Pons (tissue), 1 donor: ENCODE measurements at regions not wholly inside any gene's neighbourhood (a gene's known extent, or its start where the extent isn't known, plus 50 kb on each side); places are given as distances from the start of the nearest gene placed in this dataset.
"Not testable (repeated sequence)": the region's sequence is repeated elsewhere in the genome, so short reads cannot be mapped to it uniquely, and the experiment has no call there.

ENCODE experiments used
- DNase-seq: peaks from one replicate; pipeline ENCODE4 v3.0.0-alpha.2; 2016; ENCODE audit warnings: low spot score

DNA sequence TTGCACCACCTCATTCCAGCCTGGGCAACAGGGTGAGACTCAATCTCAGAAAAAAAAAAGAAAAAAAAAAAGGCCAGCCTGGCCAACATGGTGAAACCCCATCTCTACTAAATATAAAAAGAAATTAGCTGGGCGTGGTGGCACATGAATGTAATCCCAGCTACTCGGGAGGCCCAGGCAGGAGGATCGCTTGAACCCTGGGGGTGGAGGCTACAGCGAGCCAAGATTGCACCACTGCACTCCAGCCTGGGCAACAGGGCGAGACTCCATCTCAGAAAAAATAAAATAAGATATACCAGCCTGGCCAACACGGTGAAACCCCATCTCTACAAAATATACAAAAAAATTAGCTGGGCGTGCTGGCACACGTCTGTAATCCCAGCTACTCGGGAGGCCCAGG lies 1602.3 kb downstream of the RPIA start:
- DNase-seq, result not testable (repeated sequence)

DNA sequence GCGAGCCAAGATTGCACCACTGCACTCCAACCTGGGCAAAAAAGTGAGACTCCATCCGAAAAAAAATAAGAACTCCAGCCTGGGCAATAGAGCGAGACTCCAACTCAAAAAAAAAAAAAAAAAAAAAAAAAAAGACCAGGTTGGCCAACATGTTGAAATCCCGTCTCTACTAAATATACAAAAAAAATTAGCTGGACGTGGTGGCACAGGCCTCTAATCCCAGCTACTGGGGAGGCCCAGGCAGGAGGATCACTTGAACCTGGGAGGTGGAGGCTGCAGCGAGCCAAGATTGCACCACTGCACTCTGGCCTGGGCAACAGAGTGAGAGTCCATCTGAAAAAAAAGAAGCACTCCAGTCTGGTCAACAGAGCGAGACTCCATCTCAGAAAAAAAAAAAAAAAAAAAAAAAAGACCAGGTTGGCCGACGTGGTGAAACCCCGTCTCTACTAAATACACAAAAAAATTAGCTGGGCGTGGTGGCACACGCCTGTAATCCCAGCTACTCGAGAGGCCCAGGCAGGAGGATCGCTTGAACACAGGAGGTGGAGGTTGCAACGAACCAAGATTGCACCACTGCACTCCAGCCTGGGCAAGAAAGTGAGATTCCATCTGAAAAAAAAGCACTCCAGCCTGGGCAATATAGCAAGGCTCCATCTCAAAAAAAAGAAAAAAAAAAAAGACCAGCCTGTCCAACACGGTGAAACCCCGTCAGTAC lies 1603.7 kb downstream of the RPIA start:
- not testable (repeated sequence) for DNase-seq

DNA sequence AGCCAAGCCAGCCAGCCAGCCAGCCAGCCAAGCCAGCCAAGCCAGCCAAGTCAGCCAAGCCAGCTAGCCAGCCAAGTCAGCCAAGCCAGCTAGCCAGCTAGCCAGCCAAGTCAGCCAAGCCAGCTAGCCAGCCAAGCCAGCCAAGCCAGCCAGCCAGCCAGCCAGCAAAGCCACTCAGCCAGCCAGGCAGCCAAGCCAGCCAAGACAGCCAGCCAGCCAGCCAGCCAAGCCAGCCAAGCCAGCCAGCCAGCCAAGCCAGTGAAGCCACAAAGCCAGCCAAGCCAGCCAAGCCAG lies 1605.0 kb downstream of the RPIA start:
- not testable (repeated sequence) for DNase-seq

DNA sequence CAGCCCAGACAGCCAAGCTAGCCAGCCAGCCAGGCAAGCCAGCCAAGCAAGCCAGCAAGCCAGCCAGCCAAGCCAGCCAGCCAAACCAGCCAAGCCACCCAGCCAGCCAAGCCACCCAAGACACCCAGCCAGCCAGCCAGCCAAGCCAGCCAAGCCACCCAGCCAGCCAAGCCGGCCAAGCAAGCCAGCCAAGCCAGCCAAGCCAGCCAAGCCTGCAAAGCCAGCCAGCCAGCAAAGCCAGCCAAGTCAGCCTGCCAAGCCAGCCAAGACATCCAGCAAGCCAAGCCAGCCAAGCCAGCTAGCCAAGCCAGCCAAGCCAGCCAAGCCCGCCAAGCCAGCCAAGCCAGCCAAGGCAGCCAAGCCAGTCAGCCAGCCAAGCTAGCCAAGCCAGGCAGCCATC lies 1606.2 kb downstream of the RPIA start:
- not testable (repeated sequence) for DNase-seq

DNA sequence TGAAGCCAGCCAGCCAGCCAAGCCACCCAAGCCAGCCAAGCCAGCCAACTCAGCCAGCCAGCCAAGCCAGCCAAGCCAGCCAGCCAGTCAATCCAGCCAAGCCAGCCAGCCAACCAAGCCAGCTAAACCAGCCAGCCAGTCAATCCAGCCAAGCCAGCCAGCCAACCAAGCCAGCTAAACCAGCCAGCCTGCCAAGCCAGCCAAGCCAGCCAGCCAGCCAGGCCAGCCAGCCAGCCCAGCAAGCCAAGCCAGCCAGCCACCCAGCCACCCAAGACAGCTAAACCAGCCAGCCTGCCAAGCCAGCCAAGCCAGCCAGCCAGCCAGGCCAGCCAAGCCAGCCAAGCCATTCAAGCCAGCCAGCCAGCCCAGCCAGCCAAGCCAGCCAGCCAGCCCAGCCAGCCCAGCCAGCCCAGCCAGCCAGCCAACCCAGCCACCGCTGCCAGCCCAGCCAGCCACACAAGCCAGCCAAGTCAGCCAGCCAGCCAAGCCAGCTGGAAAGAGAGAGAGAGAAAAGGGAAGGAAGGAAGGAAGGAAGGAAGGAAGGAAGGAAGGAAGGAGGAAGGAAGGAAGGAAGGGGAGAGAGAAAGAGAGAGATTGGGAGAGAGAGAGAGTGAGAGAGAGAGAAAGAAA lies 1606.8 kb downstream of the RPIA start:
- not testable (repeated sequence) for DNase-seq

DNA sequence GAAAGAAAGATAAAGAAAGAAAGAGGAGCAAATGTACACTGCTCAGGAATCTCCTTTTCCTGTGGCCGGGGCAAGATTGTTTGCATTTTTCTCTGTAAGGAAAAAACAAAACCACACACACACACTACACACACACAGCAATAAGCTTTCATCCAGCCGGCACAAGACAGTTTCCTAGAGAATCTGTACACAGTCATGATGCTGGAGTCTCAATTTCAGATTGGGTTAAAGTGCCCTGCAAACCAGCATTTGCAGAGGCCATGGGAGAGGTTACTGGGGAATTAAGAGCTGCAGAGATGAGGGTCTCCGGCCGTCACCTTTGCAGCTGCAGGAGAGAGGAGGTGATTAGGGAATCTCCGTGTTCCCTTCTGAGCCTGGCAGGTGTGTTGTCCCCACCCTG lies 1607.5 kb downstream of the RPIA start:
- not testable (repeated sequence) for DNase-seq

DNA sequence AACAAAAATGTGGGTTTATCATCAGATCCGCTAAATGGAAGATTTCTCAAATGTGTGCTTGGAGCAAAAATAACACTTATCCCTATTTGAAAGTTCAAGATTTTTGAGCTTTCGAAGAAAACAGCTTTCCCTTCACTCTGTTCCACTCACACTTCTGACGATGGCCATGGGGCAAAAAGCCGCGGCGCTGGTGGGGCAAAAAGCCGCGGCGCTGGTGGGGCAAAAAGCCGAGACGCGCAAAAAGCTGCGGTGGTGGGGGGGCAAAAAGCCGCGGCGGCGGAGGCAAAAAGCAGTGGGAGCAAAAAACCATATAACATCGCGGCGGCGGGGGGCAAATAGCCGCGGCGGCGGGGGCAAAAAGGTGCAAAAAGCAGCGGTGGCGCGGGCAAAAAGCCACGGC lies 1631.5 kb downstream of the RPIA start:
- not testable (repeated sequence) for DNase-seq

DNA sequence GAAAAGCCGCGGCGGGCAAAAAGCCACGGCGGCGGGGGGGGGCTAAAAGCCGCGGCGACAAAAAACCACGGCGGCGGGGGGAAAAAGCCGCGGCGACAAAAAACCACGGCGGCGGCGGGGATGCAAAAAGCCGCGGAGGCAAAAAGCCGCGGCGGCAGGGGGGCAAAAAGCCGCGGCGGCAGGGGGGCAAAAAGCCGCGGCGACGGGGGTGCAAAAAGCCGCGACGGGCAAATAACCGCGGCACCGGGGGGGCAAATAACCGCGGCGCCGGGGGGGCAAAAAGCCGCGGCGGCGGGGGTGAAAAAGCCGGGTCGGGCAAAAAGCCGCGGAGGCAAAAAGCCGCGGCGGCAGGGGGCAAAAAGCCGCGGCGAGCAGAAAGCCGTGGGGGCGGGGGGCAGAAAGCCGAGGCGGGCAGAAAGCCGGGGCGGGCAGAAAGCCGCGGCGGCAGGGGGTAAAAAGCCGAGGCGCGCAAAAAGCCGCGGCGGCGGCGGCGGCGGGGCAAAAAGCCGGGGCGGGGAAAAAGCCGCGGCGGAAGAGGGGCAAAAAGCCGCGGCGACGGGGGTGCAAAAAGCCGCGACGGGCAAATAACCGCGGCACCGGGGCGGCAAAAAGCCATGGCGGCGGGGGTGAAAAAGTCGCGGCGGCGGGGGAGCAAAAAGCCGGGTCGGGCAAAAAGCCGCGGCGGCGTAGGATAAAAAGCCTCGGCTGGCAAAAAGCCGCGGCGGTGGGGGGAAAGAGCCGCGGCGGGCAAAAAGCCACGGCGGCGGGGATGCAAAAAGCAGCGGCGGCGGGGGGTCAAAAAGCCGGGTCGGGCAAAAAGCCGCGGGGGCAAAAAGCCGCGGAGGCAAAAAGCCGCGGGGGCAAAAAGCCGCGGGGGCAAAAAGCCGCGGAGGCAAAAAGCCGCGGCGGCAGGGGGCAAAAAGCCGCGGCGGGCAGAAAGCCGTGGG lies 1632.4 kb downstream of the RPIA start:
- not testable (repeated sequence) for DNase-seq

DNA sequence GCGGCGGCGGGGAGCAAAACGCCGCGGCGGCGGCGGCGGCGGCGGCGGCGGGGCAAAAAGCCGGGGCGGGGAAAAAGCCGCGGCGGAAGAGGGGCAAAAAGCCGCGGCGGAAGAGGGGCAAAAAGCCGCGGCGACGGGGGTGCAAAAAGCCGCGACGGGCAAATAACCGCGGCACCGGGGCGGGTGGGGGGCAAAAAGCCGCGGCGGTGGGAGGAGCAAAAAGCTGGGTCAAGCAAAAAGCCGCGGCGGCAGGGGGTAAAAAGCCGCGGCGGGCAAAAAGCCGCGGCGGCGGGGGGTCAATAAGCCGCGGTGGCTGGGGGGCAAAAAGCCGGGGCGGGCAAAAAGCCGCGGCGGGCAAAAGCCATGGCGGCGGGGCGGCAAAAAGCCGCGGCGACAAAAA lies 1633.2 kb downstream of the RPIA start:
- not testable (repeated sequence) for DNase-seq

DNA sequence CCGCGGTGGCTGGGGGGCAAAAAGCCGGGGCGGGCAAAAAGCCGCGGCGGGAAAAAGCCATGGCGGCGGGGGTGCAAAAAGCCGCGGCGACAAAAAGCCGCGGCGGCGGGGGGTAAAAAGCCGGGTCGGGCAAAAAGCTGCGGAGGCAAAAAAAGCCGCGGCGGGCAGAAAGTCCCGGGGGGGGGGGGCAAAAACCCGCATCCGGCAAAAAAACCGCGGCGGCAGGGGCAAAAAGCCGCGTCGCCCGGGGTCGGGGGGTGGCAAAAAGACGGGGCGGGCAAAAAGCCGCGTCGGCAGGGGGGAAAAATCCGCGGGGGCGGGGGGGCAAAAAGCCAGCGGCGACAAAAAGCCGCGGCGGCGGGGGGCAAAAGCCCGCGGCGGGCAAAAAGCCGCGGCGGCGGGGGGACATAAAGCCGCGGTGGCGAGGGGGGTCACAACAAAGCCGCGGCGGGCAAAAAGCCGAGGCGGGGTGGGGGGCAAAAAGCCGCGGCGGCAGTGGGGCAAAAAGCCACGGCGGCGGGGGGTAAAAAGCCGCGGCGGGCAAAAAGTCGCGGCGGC lies 1634.4 kb downstream of the RPIA start:
- DNase-seq, result not testable (repeated sequence)

DNA sequence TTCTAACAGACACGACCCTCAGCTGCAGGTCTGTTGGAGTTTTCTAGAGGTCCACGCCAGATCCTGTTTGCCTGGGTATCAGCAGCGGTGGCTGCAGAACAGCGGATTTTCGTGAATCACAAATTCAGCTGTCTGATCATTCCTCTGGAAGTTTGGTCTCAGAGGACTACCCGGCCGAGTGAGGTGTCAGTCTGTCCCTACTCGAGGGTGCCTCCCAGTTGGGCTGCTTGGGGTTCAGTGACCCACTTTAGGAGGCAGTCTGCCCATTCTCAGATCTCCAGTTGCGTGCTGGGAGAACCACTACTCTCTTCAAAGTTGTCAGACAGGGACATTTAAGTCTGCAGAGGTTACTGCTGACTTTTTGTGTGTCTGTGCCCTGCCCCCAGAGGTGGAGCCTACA lies 1664.1 kb downstream of the RPIA start:
- not testable (repeated sequence) for DNase-seq

DNA sequence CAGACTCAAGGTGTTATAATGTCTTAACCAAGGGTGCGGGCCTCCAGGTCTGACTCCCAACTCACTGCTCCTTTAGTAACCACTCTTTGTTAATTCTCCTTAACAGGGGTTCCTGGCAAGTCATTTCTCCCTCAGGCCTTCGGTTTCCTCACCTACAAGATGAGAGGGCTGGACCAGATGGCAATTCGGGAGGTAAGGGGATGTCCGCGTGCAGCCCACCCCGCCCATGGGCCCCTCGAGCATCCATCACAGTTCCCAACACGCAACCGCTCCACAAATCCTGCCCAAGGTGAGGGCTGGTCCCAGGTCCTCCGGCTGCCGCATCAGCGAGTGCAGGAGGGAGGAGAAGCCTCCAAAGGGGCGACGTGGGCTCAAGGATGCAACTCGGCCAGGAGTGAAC lies 1667.9 kb downstream of the RPIA start:
- DNase-seq, result not testable (repeated sequence)

DNA sequence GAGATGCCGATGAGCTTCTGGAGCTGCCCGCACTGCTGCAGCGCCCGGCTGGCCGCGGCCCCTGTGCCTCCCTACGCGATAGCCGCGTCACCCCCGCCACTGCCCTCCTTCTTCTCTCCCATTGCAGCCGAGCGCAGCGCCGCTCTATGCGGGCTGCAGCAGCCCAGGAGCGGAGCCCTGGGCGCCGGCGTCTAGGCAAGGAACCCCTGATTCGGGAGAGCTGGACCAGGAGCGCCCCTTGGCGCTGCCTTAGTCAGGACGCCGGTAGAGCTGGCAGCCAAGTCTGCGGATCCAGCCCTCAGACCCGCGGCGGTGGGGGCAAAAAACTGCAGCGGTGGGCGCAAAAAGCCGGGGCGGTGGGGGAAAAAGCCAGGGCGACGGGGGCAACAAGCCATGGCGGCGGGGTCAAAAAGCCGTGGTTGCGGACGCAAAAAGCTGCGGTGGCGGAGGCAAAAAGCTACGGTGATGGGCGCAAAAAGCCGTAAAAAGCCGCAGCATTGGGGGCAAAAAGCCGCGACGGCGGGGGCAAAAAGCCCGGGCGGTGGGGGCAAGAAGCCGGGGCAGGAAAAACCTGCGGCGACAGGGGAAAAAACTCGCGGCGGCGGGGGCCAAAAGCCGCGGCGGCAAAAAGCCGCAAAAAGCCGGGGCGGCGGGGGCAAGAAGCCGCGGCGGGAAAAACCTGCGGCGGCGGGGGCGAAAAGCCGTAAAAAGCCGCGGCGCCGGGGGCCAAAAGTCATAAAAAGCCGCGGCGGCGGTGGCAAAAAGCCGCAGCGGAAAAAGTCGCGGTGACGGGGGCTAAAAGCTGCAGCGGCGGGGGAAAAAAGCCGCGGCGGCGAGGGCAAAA lies 1668.6 kb downstream of the RPIA start:
- not testable (repeated sequence) for DNase-seq

DNA sequence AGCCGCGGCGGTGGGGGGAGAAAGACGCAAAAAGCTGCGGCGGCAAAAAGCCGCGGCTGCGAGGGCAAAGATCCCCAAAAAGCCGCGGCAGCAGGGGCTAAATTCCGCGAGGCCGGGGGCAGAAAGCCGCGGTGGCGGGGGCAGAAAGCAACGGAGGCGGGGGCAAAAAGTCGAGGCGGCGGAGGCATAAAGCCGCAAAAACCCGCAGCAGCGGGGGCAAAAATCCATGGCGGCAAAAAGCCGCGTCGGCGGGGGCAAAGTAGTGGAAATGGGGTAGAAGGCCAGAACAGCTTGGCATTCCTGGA lies 1669.2 kb downstream of the RPIA start:
- DNase-seq, result not testable (repeated sequence)
